ENCODE measurements at regions not wholly inside any gene's neighbourhood (a gene's known extent, or its start where the extent isn't known, plus 50 kb on each side); places are given as distances from the start of the nearest gene placed in this dataset.

GRCh38 chr7:33774762-33775523 is 130.4 kb upstream of the BMPER start:
- TF ChIP-seq POLR2AphosphoS5 (IDR thresholded peaks at IDR 0.05; ENCODE audit: insufficient read depth in 1 of 2, low read depth in 1 of 2) (no peak), CTCF (IDR thresholded peaks at IDR 0.05) (no peak), POLR2A (IDR thresholded peaks at IDR 0.05) (no peak)
